ENCODE measurements at regions not wholly inside any gene's neighbourhood (a gene's known extent, or its start where the extent isn't known, plus 50 kb on each side); places are given as distances from the start of the nearest gene placed in this dataset.
A peak's percentile ranks its signal among the peaks of the same experiment; 100 is the strongest.

GRCh38 chr10:14391342-14391741 is 60.6 kb upstream of the FRMD4A start:
- DNase-seq (ENCODE audit: low read depth), result no peak

DNA sequence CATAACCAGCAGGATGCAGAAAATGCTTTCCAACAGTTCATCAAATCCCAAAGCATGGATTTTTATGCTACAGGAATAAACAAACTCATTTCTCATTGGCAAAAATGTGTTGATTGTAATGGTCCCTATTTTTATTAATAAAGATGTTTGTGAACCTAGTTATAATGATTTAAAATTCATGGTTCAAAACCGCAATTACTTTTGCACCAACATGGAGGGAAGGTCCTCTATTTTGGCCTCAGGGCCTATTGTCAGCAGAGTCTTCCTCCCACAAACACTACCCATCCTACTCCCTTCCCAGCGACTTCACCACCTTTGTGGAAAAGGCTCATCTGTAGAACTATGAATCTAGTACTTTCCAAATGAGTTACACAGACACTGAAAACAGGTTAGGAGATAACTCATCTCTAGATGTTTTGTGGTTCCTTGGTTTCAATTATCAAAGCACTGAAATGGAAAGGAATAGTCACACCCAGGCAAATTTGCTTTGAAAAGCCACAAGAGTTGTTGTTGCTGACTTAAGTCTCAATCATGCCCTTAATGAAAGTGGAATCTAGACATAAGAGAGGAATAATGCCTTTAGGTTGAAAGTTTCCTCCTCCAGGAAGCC is 59.4 kb upstream of the FRMD4A start:
- DNase-seq (ENCODE audit: low read depth), result no peak

- DNase-seq (ENCODE audit: low read depth), result peak; percentile 97
Observed at GRCh38 chr10:14385596-14386593, 55.2 kb upstream of the FRMD4A start.

DNA sequence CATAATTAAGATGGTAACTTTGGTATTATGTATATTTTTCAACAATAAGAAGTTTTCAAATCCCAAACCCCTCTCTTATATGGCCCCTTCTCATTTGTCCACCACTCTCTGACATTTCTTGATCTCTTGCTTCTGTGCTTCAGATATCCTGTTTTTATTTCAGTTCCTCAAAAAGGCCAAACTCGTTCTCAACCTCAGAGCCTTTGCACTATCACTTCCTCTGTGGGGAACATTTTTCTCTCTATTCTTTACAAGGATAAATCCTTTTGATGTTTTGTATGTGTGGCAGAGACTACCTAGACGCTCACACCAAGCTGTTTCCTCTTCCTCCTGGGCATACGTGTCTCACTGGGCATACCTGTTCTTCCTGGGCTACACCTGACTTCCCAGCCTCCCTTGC is 54.2 kb upstream of the FRMD4A start:
- no peak for DNase-seq (ENCODE audit: low read depth)

- peak; percentile 46 for DNase-seq (ENCODE audit: low read depth)
Observed at GRCh38 chr10:14384116-14384730, 53.5 kb upstream of the FRMD4A start.

DNA sequence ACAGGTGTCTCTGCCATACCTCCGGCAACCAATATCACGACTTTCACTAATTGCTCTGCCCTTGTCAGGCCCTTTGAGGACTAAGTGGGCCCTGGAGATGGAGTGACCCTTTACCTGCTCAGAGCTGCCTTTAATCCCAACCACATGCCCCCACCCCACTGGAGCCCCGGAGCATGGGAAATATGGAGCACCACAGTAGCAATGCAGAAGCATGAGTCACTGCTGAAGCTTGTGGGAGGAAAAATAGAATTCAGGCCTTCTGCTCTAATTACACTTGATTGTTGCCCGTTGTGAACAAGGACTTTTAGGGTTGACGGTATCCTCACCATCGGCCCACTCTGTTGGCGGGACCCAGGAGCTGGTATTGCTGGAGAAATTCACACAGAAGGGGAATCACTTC is 52.5 kb upstream of the FRMD4A start:
- DNase-seq (ENCODE audit: low read depth), result peak; percentile 81

DNA sequence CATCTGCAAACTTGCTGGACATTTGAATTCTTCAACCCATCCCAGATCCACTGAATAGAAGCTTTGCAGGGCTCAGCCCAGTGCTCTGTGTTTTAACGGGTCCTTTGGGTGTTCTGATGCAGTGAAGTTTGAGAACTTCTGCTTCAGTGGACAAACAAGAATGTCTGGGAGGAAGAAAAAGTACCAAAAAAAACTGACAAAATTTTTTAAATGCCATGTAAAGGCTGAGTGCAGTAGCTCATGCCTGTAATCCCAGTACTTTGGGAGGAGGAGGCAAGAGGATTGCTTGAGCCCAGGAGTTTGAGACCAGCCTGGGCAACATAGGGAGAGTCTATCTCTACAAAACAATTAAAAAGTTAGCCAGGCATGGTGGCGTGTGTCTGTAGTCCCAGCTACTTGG is 51.8 kb upstream of the FRMD4A start:
- peak; percentile 57 for DNase-seq (ENCODE audit: low read depth)

DNA sequence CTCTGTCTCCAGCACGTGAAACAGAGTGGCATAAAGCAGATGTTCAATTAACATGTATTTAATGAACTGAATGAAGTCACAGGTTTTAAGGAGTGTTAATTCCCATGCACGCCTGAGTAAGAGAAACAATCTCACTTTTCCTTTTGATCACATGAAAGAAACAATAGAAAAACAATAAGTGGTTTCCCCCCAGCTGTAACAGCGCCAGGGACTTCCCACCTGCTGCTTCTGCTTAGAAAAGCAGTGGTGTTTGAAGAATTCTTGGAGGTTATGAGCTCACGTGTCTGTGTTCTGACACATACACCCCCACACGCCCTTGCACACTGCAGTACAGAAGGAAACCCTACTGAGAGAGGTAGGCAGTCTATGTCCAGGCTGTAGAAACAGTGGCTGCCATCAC is 51.3 kb upstream of the FRMD4A start:
- no peak for DNase-seq (ENCODE audit: low read depth)

DNA sequence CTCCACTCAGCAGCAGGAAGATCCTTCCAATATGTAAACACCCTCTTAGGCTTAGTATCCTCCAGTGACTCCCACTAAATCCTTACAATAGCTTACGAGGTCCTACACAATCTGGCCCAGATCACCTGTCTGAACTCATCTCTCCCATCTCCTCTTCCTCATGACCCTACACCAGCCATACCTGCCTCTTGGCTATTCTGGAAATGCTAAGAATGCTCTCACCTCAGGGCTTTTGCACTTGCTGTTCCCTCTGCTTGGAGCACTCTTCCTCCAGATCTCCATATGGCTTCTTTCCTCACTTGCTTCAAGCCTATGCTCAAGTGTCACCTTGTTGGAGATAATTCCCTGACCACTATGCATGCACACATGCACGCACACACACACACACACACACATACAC is 50.8 kb upstream of the FRMD4A start:
- DNase-seq (ENCODE audit: low read depth), result no peak

DNA sequence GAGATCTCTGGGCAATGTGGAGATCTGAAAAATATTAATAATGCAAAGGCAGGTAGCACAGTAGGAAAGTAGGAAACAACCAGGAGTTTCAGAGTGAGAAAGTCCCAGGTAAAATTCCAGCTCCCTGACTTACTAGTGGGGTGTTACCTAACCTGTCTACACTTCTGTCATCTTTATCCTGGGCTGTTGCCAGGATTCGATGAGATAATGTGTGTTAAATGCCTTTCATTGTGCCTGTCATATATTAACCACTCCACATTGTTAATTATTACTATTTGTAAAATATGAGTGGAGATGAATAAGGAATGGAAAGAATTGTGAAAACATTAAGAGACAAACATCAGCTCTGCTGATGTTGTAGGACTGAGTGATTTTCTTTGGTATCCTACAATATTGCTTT is 50.0 kb upstream of the FRMD4A start:
- DNase-seq (ENCODE audit: low read depth), result no peak

Measured in EH (cell line).